GM12878 (cell line): ENCODE measurements at regions not wholly inside any gene's neighbourhood (a gene's known extent, or its start where the extent isn't known, plus 50 kb on each side); places are given as distances from the start of the nearest gene placed in this dataset.

Experiments
- ATAC-seq: fragments of 200-7000 bp; cut with Tn5 transposase; 3 replicates; pipeline ENCODE4 v1.9.1; 2020; ENCODE audit warnings: mild to moderate bottlenecking, moderate library complexity
- BruUV-seq: library from RNA; stranded (reverse); fragments of 400-500 nt; replicated peaks from 2 replicates; lab custom pipeline; 2021; lab: Mats Ljungman, UMichigan
- CTCF ChIA-PET: fragments of 300-600 bp; sonication (Branson Sonifier 250); formaldehyde crosslinking; extraction: SDS; loops from one replicate; lab custom pipeline; 2021; ENCODE audit warnings: inconsistent platforms; lab: Yijun Ruan, JAX
- POLR2A ChIA-PET: fragments of 350-600 bp; formaldehyde crosslinking; extraction: SDS; loops from one replicate; lab custom pipeline; 2021; ENCODE audit warnings: inconsistent platforms; lab: Charles Lee
- RAD21 ChIA-PET: fragments of 300-600 bp; sonication (Branson Sonifier 250); formaldehyde crosslinking; loops from one replicate; lab custom pipeline; 2023; ENCODE audit warnings: antibody characterized with exemption; ENCODE audit not compliant: unreplicated experiment; lab: Charles Lee
- SMC1A ChIA-PET: fragments of 300-600 bp; sonication (Branson Sonifier 250); formaldehyde crosslinking; loops from one replicate; lab custom pipeline; 2023; ENCODE audit not compliant: unreplicated experiment, uncharacterized antibody; lab: Charles Lee
- DNase-seq: peaks from one replicate; pipeline ENCODE4 v3.0.0-alpha.2; 2011; ENCODE audit warnings: low read depth, low spot score
- FAIRE-seq: peaks from 3 replicates; lab custom pipeline; 2011; peaks lifted over from hg19 to GRCh38; lab: Jason Lieb, UNC
- H2AFZ ChIP-seq: 2 replicates; pipeline ENCODE4 v1.6.0; 2011; ENCODE audit warnings: low read depth, low read length, control low read depth; ENCODE audit not compliant: control insufficient read depth
- H3K27ac ChIP-seq: 2 replicates; pipeline ENCODE4 v1.5.1; 2011; ENCODE audit warnings: control low read depth; ENCODE audit not compliant: control insufficient read depth, insufficient read depth
- H3K27me3 ChIP-seq, 2 experiments: replicated peaks in 1 of 2; 2 replicates each; pipeline versions ENCODE4 v1.6.0 to v1.6.1; 2011; ENCODE audit warnings: low read length in 1 of 2; ENCODE audit not compliant: control insufficient read depth in 2 of 2, insufficient read depth in 2 of 2
- H3K36me3 ChIP-seq, 2 experiments: 2 replicates each; pipeline ENCODE4 v1.5.1; 2011; ENCODE audit warnings: low read length in 1 of 2; ENCODE audit not compliant: control insufficient read depth in 2 of 2, insufficient read depth in 2 of 2
- H3K4me1 ChIP-seq: 2 replicates; pipeline ENCODE4 v1.6.1; 2011; ENCODE audit warnings: mild to moderate bottlenecking, low read length, moderate library complexity, mixed read lengths; ENCODE audit not compliant: control insufficient read depth, insufficient read depth
- H3K4me2 ChIP-seq: 2 replicates; pipeline ENCODE4 v1.6.0; 2011; ENCODE audit warnings: control low read depth; ENCODE audit not compliant: control insufficient read depth, insufficient read depth
- H3K4me3 ChIP-seq: fragments of 200-600 bp; sonication (generic); 2 replicates; pipeline ENCODE4 v1.5.1; 2016
- H3K79me2 ChIP-seq: 2 replicates; pipeline ENCODE4 v1.6.0; 2011; ENCODE audit warnings: low read length; ENCODE audit not compliant: control insufficient read depth, insufficient read depth
- H3K9ac ChIP-seq: 2 replicates; pipeline ENCODE4 v1.8.0; 2011; ENCODE audit warnings: low read length, control low read depth, mixed read lengths; ENCODE audit not compliant: control insufficient read depth, insufficient read depth
- H3K9me3 ChIP-seq: replicated peaks from 3 replicates; pipeline ENCODE4 v1.5.1; 2011; ENCODE audit warnings: mild to moderate bottlenecking, low read length; ENCODE audit not compliant: control insufficient read depth, insufficient read depth
- H4K20me1 ChIP-seq: 2 replicates; pipeline ENCODE4 v1.6.0; 2011; ENCODE audit not compliant: control insufficient read depth, insufficient read depth
- ATF3 ChIP-seq: IDR thresholded peaks from 2 replicates; pipeline ENCODE4 v1.6.1; 2011; ENCODE audit warnings: low read depth, mild to moderate bottlenecking, low read length, moderate library complexity, borderline replicate concordance; ENCODE audit errors: extremely low read depth
- BCL11A ChIP-seq: IDR thresholded peaks from 2 replicates; pipeline ENCODE4 v1.6.1; 2011; ENCODE audit warnings: low read depth, low read length
- CHD4 ChIP-seq: fragments of 200-600 bp; sonication (generic); IDR thresholded peaks from 2 replicates; pipeline ENCODE4 v1.6.1; 2016; ENCODE audit warnings: mild to moderate bottlenecking
- GABPA ChIP-seq: IDR thresholded peaks from 2 replicates; pipeline ENCODE4 v1.6.1; 2014; ENCODE audit warnings: antibody characterized with exemption, low read depth, mild to moderate bottlenecking, inconsistent platforms
- HSF1 ChIP-seq: fragments of 150-350 bp; IDR thresholded peaks from 2 replicates; pipeline ENCODE4 v1.6.1; 2014; ENCODE audit warnings: mild to moderate bottlenecking, low read depth, low read length
- LARP7 ChIP-seq: fragments of 450-650 bp; IDR thresholded peaks from 2 replicates; pipeline ENCODE4 v1.6.1; 2017; ENCODE audit warnings: mild to moderate bottlenecking
- MXI1 ChIP-seq: fragments of 150-350 bp; IDR thresholded peaks from 2 replicates; pipeline ENCODE4 v1.6.1; 2011; ENCODE audit warnings: low read depth, mild to moderate bottlenecking, inconsistent platforms, low read length, improper control_type of control experiment
- NR2C2 ChIP-seq: IDR thresholded peaks from 2 replicates; pipeline ENCODE4 v1.6.1; 2011; ENCODE audit warnings: borderline replicate concordance, low read depth; ENCODE audit not compliant: control insufficient read depth, insufficient read length
- PML ChIP-seq: IDR thresholded peaks from 2 replicates; pipeline ENCODE4 v1.6.1; 2012; ENCODE audit warnings: low read length, inconsistent platforms
- SIX5 ChIP-seq: IDR thresholded peaks from 2 replicates; pipeline ENCODE4 v1.6.1; 2011; ENCODE audit warnings: mild to moderate bottlenecking, low read depth, low read length, moderate library complexity; ENCODE audit not compliant: severe bottlenecking
- SMAD1 ChIP-seq: fragments of 450-650 bp; IDR thresholded peaks from 2 replicates; pipeline ENCODE4 v1.6.1; 2018; ENCODE audit warnings: mild to moderate bottlenecking, low read depth; ENCODE audit not compliant: partially characterized antibody
- SP1 ChIP-seq: IDR thresholded peaks from one replicate; pipeline ENCODE4 v1.6.1; 2011; ENCODE audit warnings: low read depth, low read length
- ZBTB4 ChIP-seq: fragments of 450-650 bp; formaldehyde crosslinking; IDR thresholded peaks from 2 replicates; pipeline ENCODE4 v1.4.0; 2022; ENCODE audit warnings: mild to moderate bottlenecking, moderate library complexity
- ZBTB40 ChIP-seq: fragments of 450-650 bp; IDR thresholded peaks from 2 replicates; pipeline ENCODE4 v1.6.1; 2016; ENCODE audit warnings: mild to moderate bottlenecking, moderate library complexity, borderline replicate concordance
- ZNF24 ChIP-seq: fragments of 450-650 bp; IDR thresholded peaks from 2 replicates; pipeline ENCODE4 v1.6.1; 2017; ENCODE audit warnings: antibody characterized with exemption, mild to moderate bottlenecking
- WGBS: methylation state at CpG from one replicate; pipeline ENCODE4 v1.1.6; 2016; ENCODE audit warnings: low lambda C conversion rate; ENCODE audit not compliant: insufficient replicate concordance, insufficient coverage; ENCODE audit errors: missing lambda C conversion rate; 5-methylcytosine and 5-hydroxymethylcytosine counted together
- in situ Hi-C: fragments of 300-500 bp; cut with MboI; formaldehyde crosslinking; loops from 9 replicates; pipeline ENCODE4 v1.14.3; 2018; ENCODE audit warnings: mixed read lengths
- intact Hi-C: fragments of 100-400 bp; cut with micrococcal nuclease; formaldehyde crosslinking; loops from one replicate; pipeline ENCODE4 v1.14.2; 2022; ENCODE audit not compliant: unreplicated experiment

GRCh38 chr6:78639111-78640110, 227.9 kb upstream of the IRAK1BP1 start:
- FAIRE-seq (no peak), ATAC-seq (no peak), DNase-seq (no peak)
- in situ Hi-C loops (no loop called here), intact Hi-C loops (no loop called here)
- H3K79me2 ChIP-seq, result no peaks in the 10 kb centered on the region
- RAD21 ChIA-PET, result no interaction called here
- H3K9me3 ChIP-seq, result no peaks in the 10 kb centered on the region
- H3K4me2 ChIP-seq, result no peak overlapping the region
- no peaks in the 10 kb centered on the region for H3K27me3 ChIP-seq
- H3K27ac ChIP-seq, result no peak overlapping the region
- no peaks in the 10 kb centered on the region for H3K36me3 ChIP-seq
- no peaks in the 10 kb centered on the region for H3K4me1 ChIP-seq
- H4K20me1 ChIP-seq, result no peaks in the 10 kb centered on the region
- WGBS, result 32% methylated on average over 7 of the region's 7 CpGs
- SMC1A ChIA-PET, result no interaction called here
- no peak overlapping the region for H3K4me3 ChIP-seq
- BruUV-seq, result no TSS peak
- CTCF ChIA-PET, result no interaction called here
- no peak overlapping the region for H2AFZ ChIP-seq
- POLR2A ChIA-PET, result no interaction called here
- H3K9ac ChIP-seq, result no peak overlapping the region
- TF ChIP-seq SP1 (no peak), ZBTB4 (CRISPR knock-in tag) (no peak), CHD4 (no peak), ZBTB40 (no peak), BCL11A (no peak), ATF3 (no peak), LARP7 (no peak), PML (no peak), HSF1 (no peak), SIX5 (no peak), ZNF24 (no peak), GABPA (no peak), SMAD1 (no peak), NR2C2 (no peak), MXI1 (no peak)
